GM19395 (cell line): ENCODE measurements at regions not wholly inside any gene's neighbourhood (a gene's known extent, or its start where the extent isn't known, plus 50 kb on each side); places are given as distances from the start of the nearest gene placed in this dataset.
"Not testable (repeated sequence)": the region's sequence is repeated elsewhere in the genome, so short reads cannot be mapped to it uniquely, and the experiment has no call there.

Source experiments
- ATAC-seq: cut with Tn5 transposase; IDR thresholded peaks from one replicate; pipeline ENCODE4 v1.9.1; 2021; ENCODE audit warnings: mild to moderate bottlenecking, moderate library complexity; ENCODE audit not compliant: unreplicated experiment

DNA sequence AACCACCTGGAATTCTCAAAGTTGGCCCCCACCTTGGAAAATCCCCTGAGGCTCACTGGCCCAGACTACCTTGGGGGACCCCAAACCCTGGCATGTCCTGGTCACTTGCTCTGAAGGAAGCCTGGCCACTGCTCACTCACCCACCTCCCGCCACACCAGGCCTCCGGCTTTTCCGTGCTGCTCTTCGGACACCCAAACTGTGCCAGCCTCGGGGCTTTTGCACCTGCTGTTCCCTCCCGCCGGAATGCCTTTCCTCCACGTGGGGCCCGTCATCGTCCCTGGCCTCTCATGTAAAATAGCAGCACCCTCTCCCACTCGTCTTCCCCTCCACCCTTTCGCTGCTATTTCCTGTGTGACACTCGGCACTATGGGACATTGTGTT lies 87.2 kb upstream of the NCOR2 start:
- no peak for ATAC-seq

DNA sequence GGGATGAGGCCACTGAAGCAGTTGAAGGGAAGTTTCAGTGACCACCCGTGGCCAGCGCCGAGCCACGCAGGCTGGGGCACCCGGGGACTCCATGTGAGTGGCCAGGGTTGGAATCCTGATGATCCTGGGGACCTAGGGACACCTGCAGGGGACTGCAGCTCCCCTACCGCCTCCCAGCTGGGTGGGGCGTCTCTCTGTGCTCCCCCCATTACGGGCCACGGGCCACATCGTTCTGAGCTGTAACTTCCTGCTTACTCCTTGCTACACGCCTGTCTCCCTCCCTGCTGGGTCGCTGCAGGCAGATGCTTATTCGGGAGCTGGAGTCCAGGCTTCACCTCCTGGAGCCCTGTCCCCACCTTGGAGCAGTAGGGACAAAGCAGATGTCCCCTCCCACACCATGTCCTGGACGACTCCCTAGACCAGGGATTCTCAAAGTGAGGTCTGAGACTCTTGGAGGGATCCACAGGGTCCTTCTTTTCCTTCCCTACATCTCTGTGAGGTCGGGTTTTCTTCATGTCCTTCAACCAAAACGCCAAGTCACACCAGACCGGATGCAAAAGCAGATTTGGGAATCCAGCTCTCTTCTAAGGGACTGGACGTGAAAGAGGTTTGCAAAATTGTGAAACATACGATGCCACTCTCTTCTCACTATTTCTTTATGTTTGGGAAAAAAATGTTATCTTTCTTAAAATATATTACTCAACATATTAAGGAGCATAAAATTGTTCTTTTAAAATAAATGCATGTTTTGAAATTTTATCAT lies 85.9 kb upstream of the NCOR2 start:
- ATAC-seq = no peak

DNA sequence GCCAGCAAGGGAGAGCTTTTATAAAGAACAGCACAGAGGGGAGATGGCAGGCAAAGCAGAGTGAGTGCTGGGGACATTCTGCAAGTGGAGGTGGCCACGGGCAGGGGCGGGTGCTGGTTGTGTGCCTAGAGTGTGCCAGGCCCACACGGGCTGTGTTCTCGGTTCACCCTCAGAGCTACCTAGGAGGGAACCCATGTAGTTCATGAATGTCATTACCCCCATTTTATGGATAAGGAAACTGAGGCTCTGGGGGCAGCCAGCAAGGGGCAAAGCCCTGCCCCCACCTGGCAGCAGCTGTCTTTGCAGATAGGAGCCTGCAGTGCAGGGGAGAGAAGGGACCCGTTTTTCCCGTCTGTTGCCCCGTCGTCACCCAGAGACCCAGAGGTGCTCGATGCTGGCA lies 85.2 kb upstream of the NCOR2 start:
- ATAC-seq = no peak

DNA sequence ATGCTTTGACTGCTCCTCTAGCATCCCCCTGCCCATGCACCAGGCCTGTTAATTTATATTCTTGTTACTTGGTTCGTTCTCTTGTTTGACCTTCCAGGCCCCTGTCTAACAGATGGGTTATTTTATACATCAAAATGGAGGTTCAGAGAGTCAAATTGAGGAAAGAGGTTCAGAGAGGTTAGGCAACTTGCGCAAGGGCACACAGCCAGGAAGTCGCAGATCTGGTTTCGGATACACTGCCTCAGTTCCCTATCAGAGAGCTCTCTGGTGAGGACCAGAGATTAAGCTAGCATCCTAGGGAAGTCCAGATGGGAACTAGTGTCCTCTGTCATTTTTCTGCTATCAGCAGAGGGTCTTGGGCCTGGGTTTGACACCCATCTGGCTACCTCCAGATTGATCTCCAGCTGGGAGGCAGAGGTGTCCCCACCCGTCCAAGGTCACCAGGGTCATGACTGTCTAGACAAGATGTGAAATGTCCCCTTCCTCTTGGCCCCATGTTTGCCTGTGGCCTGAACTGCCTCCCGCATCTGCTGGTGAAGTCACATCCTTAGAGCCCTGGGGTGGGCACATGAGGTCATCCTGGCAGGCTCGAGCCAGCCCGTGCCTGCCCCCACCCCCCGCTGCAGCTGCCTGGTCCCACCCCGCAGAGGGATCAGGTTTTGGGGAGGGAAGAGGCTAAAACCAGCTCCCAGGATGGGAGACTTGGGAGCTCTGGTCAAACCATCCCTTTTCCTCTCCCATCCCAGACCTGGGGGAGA lies 84.3 kb upstream of the NCOR2 start:
- no peak for ATAC-seq

DNA sequence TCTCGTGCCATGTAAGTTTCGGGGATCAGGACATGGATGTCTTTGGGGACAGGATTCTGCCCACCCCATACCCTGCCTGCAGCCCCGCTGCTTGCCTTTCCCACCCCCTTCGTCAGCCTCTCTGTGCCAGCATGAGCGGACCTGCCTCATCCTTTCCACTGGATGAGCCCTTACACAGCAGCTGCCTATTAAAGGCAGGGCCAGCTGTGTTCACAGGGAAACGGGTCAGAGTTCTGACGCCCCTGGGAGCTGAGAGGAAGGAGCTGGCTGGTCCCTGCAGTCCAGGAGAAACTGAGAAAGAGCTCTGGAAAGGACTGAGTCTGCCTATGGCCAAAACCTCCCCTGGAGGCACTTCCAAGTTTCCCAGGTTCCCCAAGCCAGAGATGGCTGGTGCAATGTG lies 83.5 kb upstream of the NCOR2 start:
- no peak for ATAC-seq

DNA sequence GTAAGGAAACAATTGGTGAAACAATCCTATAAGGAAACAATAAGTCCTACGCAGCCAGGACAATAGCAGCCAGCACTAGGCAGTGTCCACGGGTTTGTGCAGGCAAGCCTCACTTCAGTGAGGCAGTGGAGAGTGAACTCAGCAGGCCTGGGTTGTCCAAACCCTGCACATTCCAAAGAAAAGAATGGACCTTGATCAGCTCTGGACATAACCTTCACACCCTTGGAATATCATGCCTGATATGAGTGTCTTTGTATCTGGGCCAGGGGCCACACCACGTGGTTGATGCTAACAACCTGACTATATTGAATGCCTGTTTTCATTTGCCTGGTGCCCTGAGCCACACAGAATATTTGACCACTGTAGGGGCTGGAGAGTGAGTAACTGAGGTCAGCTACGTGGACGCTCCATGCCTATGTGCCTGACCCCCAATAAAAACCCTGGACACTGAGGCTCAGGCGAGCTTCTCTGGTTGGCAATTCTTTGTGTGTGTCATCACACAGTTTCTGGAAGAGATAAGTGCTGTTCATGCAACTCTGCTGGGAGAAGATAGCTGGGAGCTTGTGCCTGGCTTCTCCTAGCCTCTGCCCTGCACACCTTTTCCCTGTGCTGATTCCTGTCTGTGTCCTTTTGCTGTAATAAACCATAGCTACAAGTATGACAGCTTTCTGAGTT lies 81.4 kb upstream of the NCOR2 start:
- no peak for ATAC-seq

DNA sequence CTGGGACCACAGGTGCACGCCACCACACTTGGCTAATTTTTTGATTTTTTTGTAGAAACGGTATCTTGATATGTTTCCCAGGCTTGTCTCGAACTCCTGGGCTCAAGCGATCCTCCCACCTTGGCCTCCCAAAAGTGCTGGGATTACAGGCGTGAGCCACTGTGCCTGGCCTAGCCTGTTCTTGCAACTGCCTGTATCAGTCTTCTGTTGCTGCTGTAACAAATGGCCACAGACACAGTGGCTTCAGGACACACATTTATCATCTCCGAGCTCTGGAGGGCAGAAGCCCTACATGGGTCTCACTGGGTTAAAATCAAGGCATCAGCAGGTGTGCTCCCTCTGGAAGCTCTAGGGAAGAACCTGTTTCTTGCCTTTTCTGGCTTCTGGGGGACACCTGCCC lies 79.9 kb upstream of the NCOR2 start:
- ATAC-seq = no peak

DNA sequence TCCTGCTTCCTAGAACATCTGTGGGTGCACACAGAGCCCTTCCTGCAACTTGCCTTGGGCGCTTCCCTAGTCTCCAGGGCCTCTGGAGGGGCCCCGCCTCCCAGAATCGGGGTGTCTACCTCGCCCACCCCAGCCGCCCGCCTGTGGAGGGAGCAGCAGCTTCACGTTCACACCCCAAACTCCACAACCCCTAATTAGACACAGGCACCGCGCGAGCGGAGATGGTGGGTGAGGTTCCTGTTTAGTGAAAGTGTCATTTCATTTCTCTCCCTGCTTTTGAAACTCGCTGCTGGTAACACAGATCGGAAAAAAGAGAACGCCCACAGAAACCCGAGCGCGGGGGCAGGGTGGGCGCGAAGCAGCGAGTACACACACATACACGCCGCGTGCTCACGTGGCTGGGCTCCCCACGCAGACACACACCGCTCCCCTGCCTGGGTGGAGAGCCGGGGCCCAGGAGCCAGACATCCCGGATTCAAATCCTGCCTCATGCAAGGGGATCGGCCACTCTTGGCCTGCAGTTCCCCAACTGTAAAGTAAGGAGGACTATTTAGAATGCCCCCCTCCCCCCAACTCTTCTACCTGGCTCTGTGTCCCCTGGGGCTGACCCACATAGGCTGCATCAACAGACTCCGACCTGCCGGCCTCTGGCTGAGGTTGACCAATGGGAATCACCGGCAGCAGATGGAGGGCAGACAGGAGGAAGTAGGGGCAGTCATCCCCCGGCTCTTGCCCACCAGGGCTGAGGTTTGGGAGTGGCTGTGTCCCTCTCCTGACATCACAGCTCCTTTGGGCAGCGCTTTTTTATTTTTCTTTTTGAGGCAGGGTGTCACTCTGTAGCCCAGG lies 79.2 kb upstream of the NCOR2 start:
- no peak for ATAC-seq

DNA sequence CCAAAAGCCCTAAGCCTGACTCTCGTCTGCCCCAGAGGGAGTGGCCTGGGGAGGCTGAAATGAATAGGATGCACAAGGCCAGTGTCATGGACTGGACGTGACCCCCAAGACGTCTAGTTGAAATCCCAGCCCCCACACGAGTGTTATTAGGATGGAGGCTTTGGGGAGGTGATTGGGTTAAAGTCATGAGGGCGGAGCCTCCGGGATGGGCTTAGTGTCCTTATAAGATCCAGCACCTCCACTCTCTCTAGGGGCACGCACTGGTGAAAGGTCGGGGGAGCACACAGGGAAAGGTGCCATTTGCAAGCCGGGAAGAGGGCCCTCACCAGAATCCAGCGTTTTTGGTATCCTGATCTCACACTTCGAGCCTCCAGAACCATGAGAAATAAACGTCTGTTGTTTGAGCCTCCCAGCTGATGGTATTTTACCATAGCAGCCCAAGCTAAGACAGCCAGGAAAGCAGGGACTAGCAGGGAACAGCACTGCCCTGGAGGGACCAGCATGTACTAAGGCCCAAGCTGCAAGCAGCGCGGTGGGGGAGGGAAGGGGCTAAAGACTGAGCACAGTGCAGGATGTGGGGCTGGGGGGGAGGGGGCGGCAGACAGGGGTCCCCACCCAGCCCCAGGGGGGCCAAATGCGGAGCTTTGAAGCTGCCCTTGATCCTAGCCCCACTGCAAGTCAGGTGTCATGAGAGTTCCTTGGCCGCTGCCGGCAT lies 78.3 kb upstream of the NCOR2 start:
- no peak for ATAC-seq

DNA sequence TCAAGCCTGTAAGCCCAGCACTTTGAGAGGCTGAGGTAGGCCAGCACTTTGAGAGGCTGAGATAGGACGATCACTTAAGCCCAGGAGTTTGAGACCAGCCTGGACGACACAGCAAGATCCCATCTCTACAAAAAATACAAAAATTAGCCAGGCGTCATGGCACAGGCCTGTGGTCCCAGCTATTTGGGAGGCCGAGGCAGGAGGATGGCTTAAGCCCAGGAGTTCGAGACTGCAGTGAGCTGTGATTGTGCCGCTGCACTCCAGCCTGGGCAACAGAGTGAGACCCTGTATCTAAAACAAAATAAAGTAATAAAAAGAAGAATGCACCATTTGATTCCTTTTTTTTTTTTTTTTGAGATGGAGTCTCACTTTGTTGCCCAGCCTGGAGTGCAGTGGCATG lies 76.4 kb upstream of the NCOR2 start:
- not testable (repeated sequence) for ATAC-seq

DNA sequence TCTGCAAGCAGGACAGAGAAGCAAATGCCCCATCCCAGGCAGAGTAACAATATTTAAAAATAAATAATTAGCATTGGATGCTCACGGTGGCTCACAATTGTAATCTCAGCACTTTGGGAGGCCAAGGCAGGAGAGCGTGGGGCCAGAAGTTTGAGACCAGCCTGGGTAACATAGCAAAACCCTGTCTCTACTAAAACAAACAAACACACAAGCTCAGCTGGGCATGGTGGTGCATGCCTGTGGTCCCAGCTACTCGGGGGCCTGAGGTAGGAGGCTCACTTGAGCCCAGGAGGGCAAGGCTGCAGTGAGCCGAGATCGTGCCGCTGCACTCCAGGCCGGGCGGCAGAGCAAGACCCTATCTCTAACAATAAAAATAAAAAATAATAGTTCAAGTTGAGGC lies 74.7 kb upstream of the NCOR2 start:
- no peak for ATAC-seq

DNA sequence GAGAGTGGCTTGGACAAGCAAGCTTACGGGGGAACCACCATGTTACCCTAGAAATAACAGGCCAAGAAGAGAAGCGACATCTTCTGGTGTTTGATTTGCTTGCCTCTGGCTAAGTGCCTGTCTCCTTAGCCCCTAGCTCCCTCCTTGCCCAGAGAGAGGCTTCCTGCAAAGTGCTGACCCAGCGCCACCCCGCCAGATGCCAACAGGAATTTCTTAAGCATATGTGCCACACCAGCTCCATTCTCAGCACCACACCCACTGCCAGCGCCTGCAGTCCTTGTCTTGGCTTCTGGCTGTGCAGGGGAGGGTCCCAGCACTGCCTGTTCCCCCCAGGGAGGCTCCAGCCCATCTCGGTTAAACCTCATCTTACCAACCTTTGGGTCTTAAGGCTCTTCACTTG lies 74.2 kb upstream of the NCOR2 start:
- ATAC-seq = no peak

DNA sequence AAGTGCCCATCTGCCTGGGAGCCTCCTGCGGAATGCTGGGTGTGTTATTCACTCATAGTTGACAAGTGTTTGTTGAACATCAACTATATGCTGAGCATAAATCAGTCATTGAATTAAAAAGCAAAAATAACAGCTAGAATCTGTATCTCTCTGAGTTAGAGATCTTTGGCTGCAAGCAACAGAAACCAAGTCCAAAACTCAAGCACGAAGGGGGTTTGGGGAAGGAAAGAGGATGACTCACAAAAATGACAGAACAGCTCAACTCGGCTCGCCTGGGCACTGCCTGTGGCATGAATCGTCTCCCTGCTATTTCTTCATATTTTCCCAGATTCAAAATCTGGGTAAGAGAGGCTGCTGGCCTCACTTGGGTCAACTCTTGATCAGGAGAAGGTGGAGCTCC lies 72.6 kb upstream of the NCOR2 start:
- ATAC-seq = no peak

DNA sequence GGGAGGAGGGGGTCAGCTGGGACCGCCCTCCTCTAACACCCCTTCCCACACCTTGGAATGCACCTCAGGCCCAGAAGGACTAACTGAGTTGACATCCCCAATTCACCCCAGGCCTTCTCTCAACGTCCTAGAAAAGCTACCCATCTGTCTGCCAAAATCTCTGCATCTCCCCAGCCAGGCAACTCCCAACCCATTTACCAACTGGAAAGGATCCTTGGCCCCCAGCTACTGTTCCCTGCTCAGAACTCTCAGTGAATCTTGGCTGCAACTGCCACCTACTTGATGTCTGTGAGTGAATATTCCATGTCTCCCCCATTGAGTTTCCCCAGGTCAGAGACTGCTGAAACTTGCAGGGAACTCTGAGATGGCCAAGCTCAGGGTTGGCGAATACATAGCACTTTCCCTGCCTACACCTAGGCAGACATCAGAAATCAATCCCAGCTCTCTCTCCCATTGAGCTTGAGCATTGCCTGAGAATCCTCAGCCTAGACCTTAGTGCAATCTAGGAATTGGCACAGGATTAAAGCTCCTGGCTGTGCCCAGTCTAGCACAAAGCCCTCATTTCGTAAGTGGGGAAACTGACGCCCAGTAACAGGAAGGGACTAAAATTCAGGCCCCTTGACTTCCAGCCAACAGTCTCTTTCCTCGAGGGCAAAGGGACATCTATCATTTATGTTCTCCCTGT lies 71.9 kb upstream of the NCOR2 start:
- no peak for ATAC-seq

DNA sequence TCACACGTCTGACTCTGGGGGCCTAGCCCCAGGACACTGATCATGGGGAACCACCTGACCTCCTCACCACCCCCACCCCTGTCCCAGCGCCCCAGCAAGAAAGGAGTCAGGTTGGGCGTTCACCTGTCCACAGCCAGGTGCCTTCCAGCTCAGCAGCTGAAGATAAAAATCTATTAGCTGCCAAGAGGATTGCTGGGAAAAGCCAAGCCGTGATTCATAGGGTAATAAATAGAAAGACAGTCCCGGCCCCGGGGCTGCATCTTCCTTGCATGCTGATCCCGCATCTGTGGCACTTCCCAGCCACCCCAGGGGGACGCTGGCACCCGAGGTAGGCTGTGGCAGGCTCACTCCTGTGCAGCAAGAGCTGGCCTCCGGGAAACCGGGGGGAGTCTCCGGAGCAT lies 70.2 kb upstream of the NCOR2 start:
- no peak for ATAC-seq

DNA sequence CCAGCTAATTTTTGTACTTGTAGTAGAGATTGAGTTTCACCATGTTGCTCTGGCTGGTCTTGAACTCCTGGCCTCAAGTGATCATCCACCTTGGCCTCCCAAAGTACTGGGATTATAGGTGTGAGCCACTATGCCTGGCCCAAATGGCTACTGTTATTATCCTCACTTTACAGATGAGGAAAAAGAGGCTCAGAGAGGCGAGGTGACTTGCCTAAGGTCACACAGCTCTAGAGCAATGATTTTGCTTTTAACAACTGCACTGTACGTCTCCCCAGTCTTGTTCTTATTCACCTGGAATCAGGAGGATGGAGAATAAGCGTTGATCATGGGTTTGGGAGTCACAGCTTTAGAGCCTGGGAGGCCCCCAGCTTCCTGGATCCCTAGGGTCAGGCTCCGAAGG lies 69.8 kb upstream of the NCOR2 start:
- ATAC-seq = no peak

DNA sequence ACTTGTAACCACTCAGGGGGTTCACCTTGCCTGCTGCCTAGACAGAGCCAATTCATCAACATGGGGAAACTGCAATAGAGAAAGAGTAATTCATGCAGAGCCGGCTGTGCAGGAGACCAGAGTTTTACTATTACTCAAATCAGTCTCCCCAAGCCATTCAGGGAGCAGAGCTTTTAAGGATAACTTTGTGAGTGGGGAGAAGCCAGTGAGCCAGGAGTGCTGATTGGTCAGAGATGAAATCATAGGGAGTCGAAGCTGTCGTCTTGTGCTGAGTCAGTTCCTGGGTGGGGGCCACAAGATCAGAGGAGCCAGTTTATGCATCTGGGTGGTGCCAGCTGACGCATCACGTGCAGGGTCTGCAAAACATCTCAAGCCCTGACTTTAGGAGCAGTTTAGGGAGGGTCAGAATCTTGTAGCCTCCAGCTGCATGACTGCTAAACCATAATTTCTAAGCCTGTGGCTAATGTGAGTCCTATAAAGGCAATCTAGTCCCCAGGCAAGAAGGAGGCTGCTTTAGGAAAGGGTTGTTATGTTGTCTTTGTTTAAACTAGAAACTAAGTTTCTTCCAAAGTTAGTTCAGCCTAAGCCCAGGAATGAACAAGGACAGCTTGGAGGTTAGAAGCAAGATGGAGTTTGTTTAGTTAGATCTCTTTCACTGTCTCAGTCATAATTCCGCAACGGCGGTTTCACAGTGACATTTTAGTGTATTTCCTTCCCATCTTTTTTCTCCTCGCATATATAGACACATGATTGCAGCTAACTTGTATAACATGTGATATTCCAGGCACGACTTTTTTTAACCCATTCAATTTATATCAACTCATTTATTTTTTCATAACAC lies 68.9 kb upstream of the NCOR2 start:
- no peak for ATAC-seq

DNA sequence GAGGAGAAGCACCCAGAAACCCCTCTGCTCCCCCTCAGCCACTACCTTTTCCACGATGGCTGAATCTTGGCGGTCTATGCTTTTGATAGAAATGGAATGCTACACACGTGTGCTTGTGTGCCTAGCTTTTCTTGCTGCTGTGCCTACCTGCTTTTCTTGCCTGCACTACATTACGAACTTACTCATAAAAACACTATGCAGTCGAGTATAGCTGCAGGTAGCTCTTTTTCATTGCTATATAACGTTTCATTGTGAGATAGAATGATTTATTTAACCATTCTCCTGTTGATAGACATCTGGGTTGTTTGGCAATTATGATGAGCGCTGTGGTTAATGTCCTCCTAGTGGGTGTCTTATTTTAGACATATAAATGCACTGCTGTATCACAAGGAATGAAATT lies 67.9 kb upstream of the NCOR2 start:
- ATAC-seq = no peak
